ENCODE measurements at regions not wholly inside any gene's neighbourhood (a gene's known extent, or its start where the extent isn't known, plus 50 kb on each side); places are given as distances from the start of the nearest gene placed in this dataset.

DNA sequence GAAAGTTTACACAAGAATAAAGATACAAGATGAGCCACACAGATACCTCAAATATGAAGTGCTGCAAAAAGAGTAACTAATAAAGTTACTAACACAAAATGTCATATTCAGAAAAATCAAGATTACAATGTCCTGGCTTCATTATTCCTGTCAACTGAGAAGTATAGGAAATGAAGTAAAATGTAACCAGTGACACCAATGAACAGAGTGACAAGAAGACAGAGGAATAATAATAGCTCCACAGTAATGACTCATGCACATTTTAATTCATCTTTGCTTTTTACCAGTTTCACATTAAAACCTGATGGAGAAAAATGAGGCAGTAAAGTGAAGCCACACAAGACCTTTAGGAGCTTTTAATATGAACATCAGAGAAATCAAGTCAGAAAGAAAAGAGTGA, 214.1 kb downstream of the ZBBX start:
- Histone ChIP-seq H2AFZ (ENCODE audit: insufficient read depth, low read depth, low read length, poor library complexity, severe bottlenecking) (no peak overlapping the region), H3K79me2 (ENCODE audit: control insufficient read depth, insufficient read depth, low read length) (no peaks in the 10 kb centered on the region), H3K4me3 (ENCODE audit: control extremely low read depth in 1 of 5, extremely low read depth in 1 of 5, insufficient read depth in 1 of 5, low read depth in 2 of 5, low read length in 4 of 5) (no peak overlapping the region), H3K9me3 (ENCODE audit: control extremely low read depth in 1 of 3, control insufficient read depth in 2 of 3, insufficient read depth in 1 of 3, low read length in 2 of 3) (no peaks in the 10 kb centered on the region), H3K27ac (ENCODE audit: low read length in 2 of 2) (no peak overlapping the region), H3K4me1 (ENCODE audit: control insufficient read depth in 2 of 2, insufficient read depth in 2 of 2, low read length in 2 of 2) (no peaks in the 10 kb centered on the region), H3K27me3 (replicated peaks in 1 of 4; ENCODE audit: control extremely low read depth in 1 of 4, control insufficient read depth in 3 of 4, insufficient read depth in 4 of 4, low read length in 3 of 4) (no peaks in the 10 kb centered on the region), H3K4me2 (replicated peaks; ENCODE audit: low read depth, low read length, poor library complexity, severe bottlenecking) (no peak overlapping the region), H3K9ac (ENCODE audit: low read length) (no peak overlapping the region), H3K36me3 (replicated peaks in 1 of 2; ENCODE audit: control extremely low read depth in 1 of 2, control insufficient read depth in 1 of 2, extremely low read depth in 1 of 2, insufficient read depth in 2 of 2, low read length in 1 of 2) (no peaks in the 10 kb centered on the region), H4K20me1 (ENCODE audit: control insufficient read depth, insufficient read depth, low read length, poor library complexity, severe bottlenecking) (no peaks in the 10 kb centered on the region)
- CTCF ChIA-PET = no interaction called here
- H3K27me3 Mint-ChIP-seq = no peaks in the 10 kb centered on the region
- intact Hi-C loops (cut with micrococcal nuclease) = no loop called here
- no peak overlapping the region for H3K27ac Mint-ChIP-seq
- no peak overlapping the region for H3K4me3 Mint-ChIP-seq
- POLR2A ChIA-PET = no interaction called here
- ATAC-seq (ENCODE audit: low read depth) = no peak
- DNase-seq = no peak
- H3K9me3 Mint-ChIP-seq (ENCODE audit: insufficient read depth) = no peaks in the 10 kb centered on the region
- no peaks in the 10 kb centered on the region for H3K4me1 Mint-ChIP-seq
- TF ChIP-seq, protein P1, sequence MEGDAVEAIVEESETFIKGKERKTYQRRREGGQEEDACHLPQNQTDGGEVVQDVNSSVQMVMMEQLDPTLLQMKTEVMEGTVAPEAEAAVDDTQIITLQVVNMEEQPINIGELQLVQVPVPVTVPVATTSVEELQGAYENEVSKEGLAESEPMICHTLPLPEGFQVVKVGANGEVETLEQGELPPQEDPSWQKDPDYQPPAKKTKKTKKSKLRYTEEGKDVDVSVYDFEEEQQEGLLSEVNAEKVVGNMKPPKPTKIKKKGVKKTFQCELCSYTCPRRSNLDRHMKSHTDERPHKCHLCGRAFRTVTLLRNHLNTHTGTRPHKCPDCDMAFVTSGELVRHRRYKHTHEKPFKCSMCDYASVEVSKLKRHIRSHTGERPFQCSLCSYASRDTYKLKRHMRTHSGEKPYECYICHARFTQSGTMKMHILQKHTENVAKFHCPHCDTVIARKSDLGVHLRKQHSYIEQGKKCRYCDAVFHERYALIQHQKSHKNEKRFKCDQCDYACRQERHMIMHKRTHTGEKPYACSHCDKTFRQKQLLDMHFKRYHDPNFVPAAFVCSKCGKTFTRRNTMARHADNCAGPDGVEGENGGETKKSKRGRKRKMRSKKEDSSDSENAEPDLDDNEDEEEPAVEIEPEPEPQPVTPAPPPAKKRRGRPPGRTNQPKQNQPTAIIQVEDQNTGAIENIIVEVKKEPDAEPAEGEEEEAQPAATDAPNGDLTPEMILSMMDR (IDR thresholded peaks at IDR 0.05) = no peak
- TF ChIP-seq EZH2 (IDR thresholded peaks at IDR 0.05; ENCODE audit: borderline replicate concordance, insufficient read depth, low read depth, low read length, poor library complexity, severe bottlenecking) = no peak

DNA sequence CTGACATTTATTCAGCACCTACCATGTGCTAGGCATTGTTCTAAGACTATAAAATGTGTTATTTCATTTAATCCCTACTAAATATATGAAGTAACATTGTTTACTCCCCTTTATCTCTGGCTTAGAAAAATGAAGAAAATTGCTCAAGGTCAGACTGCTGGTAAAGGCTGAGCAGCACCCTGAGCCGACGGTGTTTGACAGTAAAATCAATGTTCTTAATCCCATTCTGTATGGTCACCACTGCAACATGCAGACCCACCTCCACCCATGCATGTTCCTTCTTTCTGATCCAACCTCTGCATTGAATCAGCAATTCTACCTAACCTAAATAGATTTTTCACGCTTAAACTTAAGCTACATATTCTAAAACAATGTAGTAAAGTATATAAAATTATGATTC, 216.5 kb downstream of the ZBBX start:
- DNase-seq (no peak), ATAC-seq (ENCODE audit: low read depth) (no peak)
- H3K9ac ChIP-seq (ENCODE audit: low read length) = no peak overlapping the region
- H3K9me3 ChIP-seq (ENCODE audit: control extremely low read depth in 1 of 3, control insufficient read depth in 2 of 3, insufficient read depth in 1 of 3, low read length in 2 of 3) = no peaks in the 10 kb centered on the region
- peaks cover 2% of the 10 kb centered on the region for H3K9me3 Mint-ChIP-seq (ENCODE audit: insufficient read depth)
- POLR2A ChIA-PET = no interaction called here
- H3K79me2 ChIP-seq (ENCODE audit: control insufficient read depth, insufficient read depth, low read length) = no peaks in the 10 kb centered on the region
- H3K4me2 ChIP-seq (replicated peaks; ENCODE audit: low read depth, low read length, poor library complexity, severe bottlenecking) = no peak overlapping the region
- no peak for TF ChIP-seq EZH2 (IDR thresholded peaks at IDR 0.05; ENCODE audit: borderline replicate concordance, insufficient read depth, low read depth, low read length, poor library complexity, severe bottlenecking)
- TF ChIP-seq, protein P1 (IDR thresholded peaks at IDR 0.05) = no peak
- H3K36me3 ChIP-seq (replicated peaks in 1 of 2; ENCODE audit: control extremely low read depth in 1 of 2, control insufficient read depth in 1 of 2, extremely low read depth in 1 of 2, insufficient read depth in 2 of 2, low read length in 1 of 2) = no peaks in the 10 kb centered on the region
- no peaks in the 10 kb centered on the region for H3K4me1 ChIP-seq (ENCODE audit: control insufficient read depth in 2 of 2, insufficient read depth in 2 of 2, low read length in 2 of 2)
- H4K20me1 ChIP-seq (ENCODE audit: control insufficient read depth, insufficient read depth, low read length, poor library complexity, severe bottlenecking) = no peaks in the 10 kb centered on the region
- CTCF ChIA-PET = no interaction called here
- 88% methylated on average over 2 of the region's 3 CpGs for WGBS (ENCODE audit: insufficient coverage)
- no peak overlapping the region for H3K27ac Mint-ChIP-seq
- no peaks in the 10 kb centered on the region for H3K4me1 Mint-ChIP-seq
- H3K4me3 Mint-ChIP-seq = no peak overlapping the region
- no peak overlapping the region for H2AFZ ChIP-seq (ENCODE audit: insufficient read depth, low read depth, low read length, poor library complexity, severe bottlenecking)
- no peaks in the 10 kb centered on the region for H3K27me3 Mint-ChIP-seq
- no peaks in the 10 kb centered on the region for H3K27me3 ChIP-seq (replicated peaks in 1 of 4; ENCODE audit: control extremely low read depth in 1 of 4, control insufficient read depth in 3 of 4, insufficient read depth in 4 of 4, low read length in 3 of 4)
- H3K27ac ChIP-seq (ENCODE audit: low read length in 2 of 2) = no peak overlapping the region
- intact Hi-C loops (cut with micrococcal nuclease) = no loop called here
- H3K4me3 ChIP-seq (ENCODE audit: control extremely low read depth in 1 of 5, extremely low read depth in 1 of 5, insufficient read depth in 1 of 5, low read depth in 2 of 5, low read length in 4 of 5) = no peak overlapping the region
